Limb (tissue), 2 donors: ENCODE measurements at regions not wholly inside any gene's neighbourhood (a gene's known extent, or its start where the extent isn't known, plus 50 kb on each side); places are given as distances from the start of the nearest gene placed in this dataset.

ENCODE experiments used
- DNase-seq, 2 donors: peaks; one replicate each; pipeline ENCODE4 v3.0.0-alpha.2; 2016; ENCODE audit errors: extremely low spot score in 2 of 2

DNA sequence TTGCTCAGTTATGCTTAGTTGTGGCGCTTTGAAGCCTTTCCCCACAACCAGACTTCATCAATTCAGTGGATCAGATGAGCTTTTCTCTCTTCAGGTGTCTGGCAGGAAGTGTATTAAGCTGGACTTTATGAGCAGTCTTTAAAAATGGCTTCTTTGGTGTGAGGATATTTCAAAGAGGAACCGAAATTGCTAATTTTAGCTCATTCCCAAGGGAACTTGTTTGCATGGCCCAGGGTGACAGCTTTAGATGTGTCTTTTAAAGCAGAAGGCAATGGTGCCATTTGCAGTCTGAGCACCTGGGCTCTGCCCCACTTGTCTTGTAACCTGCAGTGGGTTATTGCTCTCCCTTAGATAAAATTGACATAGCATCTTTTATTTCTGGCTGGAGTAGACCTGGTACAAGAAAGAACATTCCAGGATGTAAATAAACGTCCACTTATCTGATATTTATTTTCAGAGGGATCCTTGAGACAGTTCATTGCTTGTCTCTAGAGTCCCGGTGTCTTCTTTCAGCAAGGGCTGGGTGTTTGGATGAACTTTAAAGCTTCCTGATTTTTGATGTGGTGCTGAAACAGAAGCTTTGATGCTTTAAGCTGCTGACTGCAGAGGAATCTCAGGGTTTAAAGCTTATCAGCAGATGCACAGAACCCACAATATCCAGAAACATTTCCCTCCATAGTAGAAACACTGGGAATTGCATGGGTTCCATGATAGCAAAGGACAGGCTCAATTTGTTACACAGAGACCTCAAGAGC lies 241.7 kb downstream of the ADGRL2 start:
- no peak for DNase-seq
